ENCODE measurements at regions not wholly inside any gene's neighbourhood (a gene's known extent, or its start where the extent isn't known, plus 50 kb on each side); places are given as distances from the start of the nearest gene placed in this dataset.

DNA sequence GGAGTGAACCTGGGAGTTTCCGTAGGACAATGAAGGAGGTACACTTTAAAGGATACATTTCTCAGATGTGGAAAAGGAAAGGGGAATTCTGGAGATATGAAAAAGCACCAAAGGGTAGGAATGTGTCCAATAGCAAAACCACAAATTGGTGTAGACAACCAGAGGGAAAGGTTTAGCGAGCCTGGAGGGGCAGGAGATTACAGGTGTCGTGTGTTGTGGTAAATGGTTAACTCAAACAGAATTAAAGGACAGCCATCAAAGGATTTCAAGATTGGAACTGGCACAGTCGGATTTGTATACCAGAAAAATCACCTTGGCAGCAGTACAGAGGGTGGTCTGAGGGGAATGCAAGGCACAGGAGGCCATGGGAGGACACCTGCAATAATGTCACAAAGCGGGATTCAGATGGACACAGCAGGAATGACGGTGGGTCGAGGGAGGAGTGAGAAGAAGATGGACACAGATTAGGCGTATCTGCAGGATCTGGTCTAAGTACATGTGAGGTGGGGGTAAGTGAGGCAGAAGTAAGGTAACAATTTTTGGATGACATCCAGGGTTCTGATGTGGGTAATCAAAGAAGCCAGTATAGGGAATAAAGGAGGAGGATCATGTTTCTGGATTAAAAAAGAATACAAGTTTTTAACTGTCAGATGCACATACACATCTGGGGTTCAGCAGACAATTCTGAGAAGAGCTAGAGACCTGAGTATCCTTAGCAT, 361.6 kb downstream of the KLF12 start:
- no peak overlapping the region for H3K27ac ChIP-seq (ENCODE audit: insufficient read depth, low read depth, low read length, poor library complexity, severe bottlenecking)
- no peaks in the 10 kb centered on the region for H3K36me3 ChIP-seq (ENCODE audit: control insufficient read depth, insufficient read depth, low read length)
- WGBS, 2 experiments, result 89% methylated on average over 8 of the region's 8 CpGs
- H3K4me1 ChIP-seq (ENCODE audit: control insufficient read depth, insufficient read depth, low read length), result peaks cover 6% of the 10 kb centered on the region
- no peaks in the 10 kb centered on the region for H3K27me3 ChIP-seq (ENCODE audit: control insufficient read depth, insufficient read depth, low read length, poor library complexity, severe bottlenecking)
- H3K9me3 ChIP-seq (ENCODE audit: control insufficient read depth, low read length), result no peaks in the 10 kb centered on the region
- H3K4me3 ChIP-seq (ENCODE audit: insufficient read depth, low read depth, low read length), result no peak overlapping the region

DNA sequence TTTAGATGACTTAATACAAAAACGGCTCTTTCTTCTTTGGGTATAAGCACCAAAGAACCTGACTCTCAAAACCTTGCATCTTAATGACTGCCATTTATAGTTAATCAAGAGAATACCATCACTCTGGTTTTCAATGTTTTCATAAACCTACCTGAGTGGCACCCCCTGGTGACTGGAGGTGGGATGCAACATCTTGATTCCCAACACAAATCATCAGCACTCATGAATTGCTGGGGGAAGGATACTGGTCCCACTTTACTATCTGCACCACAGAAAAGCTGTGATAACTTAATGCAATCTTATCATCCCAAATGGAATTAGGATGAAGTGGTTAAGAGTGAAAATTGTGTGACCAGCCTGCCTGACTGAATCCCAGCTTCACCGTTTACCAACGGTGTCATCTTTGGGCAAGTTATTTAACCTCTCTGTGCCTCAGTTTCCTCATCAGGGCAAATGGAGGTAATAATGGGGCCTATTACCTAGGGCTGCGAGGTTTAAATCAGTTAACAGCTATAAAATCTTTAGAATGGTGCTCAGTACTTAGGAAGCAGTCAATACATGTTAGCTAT, 366.4 kb downstream of the KLF12 start:
- peak overlapping the region; percentile 79 for H3K27ac ChIP-seq (ENCODE audit: insufficient read depth, low read depth, low read length, poor library complexity, severe bottlenecking)

DNA sequence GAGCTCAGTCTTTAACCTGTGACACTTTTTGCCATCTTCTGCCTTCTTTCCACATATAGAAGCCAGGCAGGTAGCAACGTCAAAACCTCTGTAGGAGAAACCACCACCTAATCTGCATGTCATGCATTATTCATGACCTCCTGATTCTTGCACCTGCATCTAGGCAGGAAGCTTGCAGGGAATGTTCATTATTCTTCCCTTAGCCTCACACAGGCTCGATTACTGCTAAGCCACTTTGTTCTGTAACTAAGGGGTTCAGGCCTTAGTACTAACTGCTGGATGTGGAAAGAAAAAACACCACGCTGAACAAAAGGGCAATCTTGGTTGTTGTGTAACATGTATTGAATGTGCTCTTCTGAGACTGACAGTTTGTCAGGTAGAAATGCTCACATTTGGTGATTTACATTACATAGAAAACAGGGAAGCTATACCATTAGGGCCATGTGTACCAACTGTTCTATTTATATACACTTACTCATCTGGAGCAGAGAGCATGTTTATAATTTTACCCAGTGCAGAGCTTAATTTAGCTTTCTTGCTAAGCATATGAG, 366.9 kb downstream of the KLF12 start:
- Histone ChIP-seq H3K27ac (ENCODE audit: insufficient read depth, low read depth, low read length, poor library complexity, severe bottlenecking) (peak overlapping the region; percentile 79), H3K4me3 (ENCODE audit: insufficient read depth, low read depth, low read length) (no peak overlapping the region), H3K4me1 (ENCODE audit: control insufficient read depth, insufficient read depth, low read length) (peaks cover 22% of the 10 kb centered on the region), H3K27me3 (ENCODE audit: control insufficient read depth, insufficient read depth, low read length, poor library complexity, severe bottlenecking) (no peaks in the 10 kb centered on the region), H3K36me3 (ENCODE audit: control insufficient read depth, insufficient read depth, low read length) (no peaks in the 10 kb centered on the region), H3K9me3 (ENCODE audit: control insufficient read depth, low read length) (no peaks in the 10 kb centered on the region)
- 2 to 7% methylated on average over 3 of the region's 3 CpGs for WGBS, 2 experiments

More for the DNA sequence above, 366.4 kb downstream of the KLF12 start:
- Histone ChIP-seq H3K4me1 (ENCODE audit: control insufficient read depth, insufficient read depth, low read length) (peaks cover 22% of the 10 kb centered on the region), H3K36me3 (ENCODE audit: control insufficient read depth, insufficient read depth, low read length) (no peaks in the 10 kb centered on the region), H3K9me3 (ENCODE audit: control insufficient read depth, low read length) (no peaks in the 10 kb centered on the region), H3K27me3 (ENCODE audit: control insufficient read depth, insufficient read depth, low read length, poor library complexity, severe bottlenecking) (no peaks in the 10 kb centered on the region), H3K4me3 (ENCODE audit: insufficient read depth, low read depth, low read length) (no peak overlapping the region)
- 88 to 90% methylated on average over 4 of the region's 4 CpGs for WGBS, 2 experiments

DNA sequence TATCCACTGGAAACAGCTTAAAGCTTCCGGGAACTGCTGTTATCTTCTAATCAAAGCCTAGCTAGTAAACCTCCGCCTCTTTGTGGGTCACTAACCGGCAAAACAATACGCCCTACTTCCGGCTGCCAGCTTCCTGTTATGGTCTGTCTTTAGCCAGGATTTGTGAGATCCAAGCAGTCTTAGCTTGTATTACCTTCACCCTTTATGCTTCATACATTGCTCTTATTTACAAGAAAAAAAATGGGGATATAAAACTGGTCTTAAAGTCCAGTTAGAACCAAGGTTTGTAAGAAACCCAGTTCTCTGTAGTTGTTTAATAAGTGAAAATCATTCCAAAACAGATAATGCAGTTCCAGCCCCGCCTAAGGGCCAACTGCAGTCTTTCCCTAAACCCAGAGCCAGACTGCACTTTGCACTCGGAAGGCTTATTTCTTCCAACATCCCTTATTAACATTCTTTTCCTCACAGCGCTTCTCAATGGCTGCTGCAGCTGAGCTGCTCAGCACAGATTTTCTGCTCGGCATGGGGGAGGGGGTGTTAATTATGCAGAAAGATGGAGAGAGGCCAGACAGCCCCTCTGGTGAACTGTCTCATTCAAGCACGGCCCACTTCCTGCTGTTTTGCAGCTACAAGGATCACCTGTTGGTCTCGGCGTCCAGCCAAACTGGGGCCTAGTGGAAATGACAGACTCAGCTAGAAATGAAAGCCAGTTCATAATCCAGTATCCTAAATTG, 368.4 kb downstream of the KLF12 start:
- 12 to 13% methylated on average over 12 of the region's 12 CpGs for WGBS, 2 experiments
- Histone ChIP-seq H3K4me3 (ENCODE audit: insufficient read depth, low read depth, low read length) (peak overlapping the region; percentile 1), H3K27me3 (ENCODE audit: control insufficient read depth, insufficient read depth, low read length, poor library complexity, severe bottlenecking) (no peaks in the 10 kb centered on the region), H3K27ac (ENCODE audit: insufficient read depth, low read depth, low read length, poor library complexity, severe bottlenecking) (peak overlapping the region; percentile 75), H3K4me1 (ENCODE audit: control insufficient read depth, insufficient read depth, low read length) (peaks cover 22% of the 10 kb centered on the region), H3K36me3 (ENCODE audit: control insufficient read depth, insufficient read depth, low read length) (no peaks in the 10 kb centered on the region), H3K9me3 (ENCODE audit: control insufficient read depth, low read length) (no peaks in the 10 kb centered on the region)

DNA sequence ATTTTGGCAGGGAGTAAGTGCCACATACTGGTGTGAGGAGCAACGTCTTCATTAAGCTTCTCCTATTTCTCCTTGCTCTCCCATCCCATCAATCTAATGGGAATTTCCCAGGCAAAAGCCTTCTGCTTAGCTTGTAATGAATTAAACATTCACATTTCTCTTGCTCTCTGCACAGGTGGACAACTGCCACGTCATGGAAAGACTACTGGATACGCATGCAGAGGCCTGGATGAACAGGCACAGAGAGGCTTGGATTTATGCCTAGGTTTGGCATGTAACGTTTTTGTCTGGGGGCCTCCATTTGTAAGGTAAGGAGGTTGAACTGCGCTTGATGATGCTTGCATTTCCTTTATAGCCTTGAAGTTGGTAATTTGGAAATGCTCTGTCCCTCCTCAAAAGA, 374.8 kb downstream of the KLF12 start:
- no peaks in the 10 kb centered on the region for H3K9me3 ChIP-seq (ENCODE audit: control insufficient read depth, low read length)
- H3K4me1 ChIP-seq (ENCODE audit: control insufficient read depth, insufficient read depth, low read length), result no peaks in the 10 kb centered on the region
- no peak overlapping the region for H3K27ac ChIP-seq (ENCODE audit: insufficient read depth, low read depth, low read length, poor library complexity, severe bottlenecking)
- H3K36me3 ChIP-seq (ENCODE audit: control insufficient read depth, insufficient read depth, low read length), result no peaks in the 10 kb centered on the region
- no peaks in the 10 kb centered on the region for H3K27me3 ChIP-seq (ENCODE audit: control insufficient read depth, insufficient read depth, low read length, poor library complexity, severe bottlenecking)
- 95 to 97% methylated on average over 5 of the region's 5 CpGs for WGBS, 2 experiments
- no peak overlapping the region for H3K4me3 ChIP-seq (ENCODE audit: insufficient read depth, low read depth, low read length)

DNA sequence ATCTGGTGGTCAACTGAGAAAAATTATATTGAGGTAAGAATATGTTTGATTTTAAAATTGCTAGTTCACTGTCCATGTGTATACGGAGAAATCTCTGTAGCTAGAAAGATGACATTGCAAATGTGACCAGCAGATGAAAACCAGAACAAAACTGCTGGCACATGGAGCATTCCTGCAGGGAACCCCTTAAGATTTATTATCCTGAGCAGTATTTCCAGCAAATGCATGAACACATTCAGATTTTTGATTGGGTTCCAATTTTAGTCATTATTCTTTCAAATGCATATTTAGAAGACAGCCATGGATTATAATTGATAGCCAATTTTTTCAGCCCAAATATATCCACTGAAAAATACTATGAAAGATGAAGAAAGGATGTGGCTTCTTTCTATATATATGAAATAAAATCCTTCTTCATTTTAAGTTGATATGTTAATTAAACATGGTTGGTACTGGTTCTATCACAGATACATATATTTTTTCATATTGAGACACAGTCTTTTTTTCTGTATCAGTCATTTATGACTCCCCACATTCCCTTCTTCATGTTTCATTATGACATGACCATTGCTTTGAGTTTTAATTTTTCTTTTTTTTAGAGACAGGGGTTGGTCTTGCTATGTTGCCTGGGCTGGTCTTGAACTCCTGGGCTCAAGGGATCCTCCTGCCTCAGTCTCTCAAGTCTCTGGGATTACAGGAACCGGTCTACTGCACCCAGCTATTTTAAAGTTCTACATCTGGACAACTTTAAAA, 376.5 kb downstream of the KLF12 start:
- no peaks in the 10 kb centered on the region for H3K4me1 ChIP-seq (ENCODE audit: control insufficient read depth, insufficient read depth, low read length)
- no peaks in the 10 kb centered on the region for H3K9me3 ChIP-seq (ENCODE audit: control insufficient read depth, low read length)
- 94 to 99% methylated on average over 2 of the region's 2 CpGs for WGBS, 2 experiments
- no peak overlapping the region for H3K27ac ChIP-seq (ENCODE audit: insufficient read depth, low read depth, low read length, poor library complexity, severe bottlenecking)
- no peak overlapping the region for H3K4me3 ChIP-seq (ENCODE audit: insufficient read depth, low read depth, low read length)
- H3K36me3 ChIP-seq (ENCODE audit: control insufficient read depth, insufficient read depth, low read length), result no peaks in the 10 kb centered on the region
- no peaks in the 10 kb centered on the region for H3K27me3 ChIP-seq (ENCODE audit: control insufficient read depth, insufficient read depth, low read length, poor library complexity, severe bottlenecking)

DNA sequence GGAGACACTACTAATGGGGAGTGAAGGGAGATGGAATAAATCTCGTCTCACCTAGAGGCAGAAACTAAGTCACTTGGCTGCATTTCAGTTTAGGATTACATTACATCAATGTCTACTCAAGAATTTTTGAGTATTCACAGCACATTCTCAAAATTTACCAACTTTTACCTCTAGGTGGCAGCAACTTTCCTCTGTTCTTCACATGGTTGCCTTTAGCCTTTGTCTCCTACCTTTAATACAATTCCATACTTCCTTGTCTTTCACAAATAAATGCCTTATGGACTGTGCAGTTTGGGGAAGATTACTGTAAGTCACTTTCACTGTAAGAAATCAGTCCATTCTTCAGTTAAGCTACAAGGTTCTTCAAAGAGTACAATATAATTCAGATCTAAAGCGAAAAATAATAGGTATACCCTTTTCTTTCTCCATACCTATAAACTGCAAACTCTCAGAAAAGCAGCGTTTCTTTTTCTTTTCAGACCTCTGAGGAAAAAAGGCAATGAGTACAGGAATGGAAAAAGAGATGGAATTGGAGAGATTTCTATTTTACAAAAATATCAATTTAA, 379.4 kb downstream of the KLF12 start:
- no peaks in the 10 kb centered on the region for H3K36me3 ChIP-seq (ENCODE audit: control insufficient read depth, insufficient read depth, low read length)
- H3K9me3 ChIP-seq (ENCODE audit: control insufficient read depth, low read length), result no peaks in the 10 kb centered on the region
- WGBS, 2 experiments, result 50 to 52% methylated on average over 2 of the region's 3 CpGs
- H3K4me1 ChIP-seq (ENCODE audit: control insufficient read depth, insufficient read depth, low read length), result no peaks in the 10 kb centered on the region
- no peak overlapping the region for H3K27ac ChIP-seq (ENCODE audit: insufficient read depth, low read depth, low read length, poor library complexity, severe bottlenecking)
- no peak overlapping the region for H3K4me3 ChIP-seq (ENCODE audit: insufficient read depth, low read depth, low read length)
- H3K27me3 ChIP-seq (ENCODE audit: control insufficient read depth, insufficient read depth, low read length, poor library complexity, severe bottlenecking), result no peaks in the 10 kb centered on the region

DNA sequence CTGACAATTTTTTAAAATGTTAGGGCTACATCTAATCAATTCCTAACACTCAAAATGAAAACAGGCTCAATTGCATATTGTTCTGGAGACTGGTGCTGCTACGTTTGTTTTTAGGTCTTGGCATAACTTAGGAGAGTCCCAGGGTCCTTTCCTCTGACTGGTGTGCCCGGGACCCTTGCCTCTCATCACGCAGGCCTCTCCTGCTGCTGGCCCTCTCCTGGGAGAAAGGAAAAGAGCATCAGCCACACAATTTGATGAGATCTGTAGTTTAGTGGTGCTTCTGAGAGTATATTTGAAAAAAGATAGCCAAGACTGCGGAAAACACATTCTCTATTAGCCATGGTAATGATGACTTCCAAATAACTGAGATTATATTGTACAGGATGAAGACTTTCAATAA, 380.0 kb downstream of the KLF12 start:
- no peaks in the 10 kb centered on the region for H3K4me1 ChIP-seq (ENCODE audit: control insufficient read depth, insufficient read depth, low read length)
- WGBS, 2 experiments, result 41 to 44% methylated on average over 4 of the region's 4 CpGs
- no peaks in the 10 kb centered on the region for H3K36me3 ChIP-seq (ENCODE audit: control insufficient read depth, insufficient read depth, low read length)
- no peaks in the 10 kb centered on the region for H3K27me3 ChIP-seq (ENCODE audit: control insufficient read depth, insufficient read depth, low read length, poor library complexity, severe bottlenecking)
- H3K4me3 ChIP-seq (ENCODE audit: insufficient read depth, low read depth, low read length), result no peak overlapping the region
- H3K27ac ChIP-seq (ENCODE audit: insufficient read depth, low read depth, low read length, poor library complexity, severe bottlenecking), result no peak overlapping the region
- H3K9me3 ChIP-seq (ENCODE audit: control insufficient read depth, low read length), result no peaks in the 10 kb centered on the region

DNA sequence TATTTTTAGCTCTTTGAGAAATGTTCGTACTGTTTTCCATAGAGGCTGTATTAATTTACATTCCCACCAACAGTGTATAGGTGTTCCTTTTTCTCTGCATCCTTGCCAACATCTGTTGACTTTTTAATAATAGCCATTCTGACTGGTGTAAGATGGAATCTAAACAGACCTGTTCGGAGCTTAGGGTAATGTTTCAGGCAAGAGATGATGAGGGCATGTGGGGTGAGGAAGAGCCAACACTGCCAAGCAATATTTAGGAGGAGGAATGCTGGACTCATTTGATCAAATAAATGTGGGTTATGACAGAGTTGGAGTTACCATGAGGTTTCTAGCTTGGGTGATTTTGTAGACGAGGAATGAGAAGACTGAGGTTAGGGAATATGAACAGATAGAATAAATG, 382.9 kb downstream of the KLF12 start:
- Histone ChIP-seq H3K36me3 (ENCODE audit: control insufficient read depth, insufficient read depth, low read length) (no peaks in the 10 kb centered on the region), H3K9me3 (ENCODE audit: control insufficient read depth, low read length) (no peaks in the 10 kb centered on the region), H3K4me1 (ENCODE audit: control insufficient read depth, insufficient read depth, low read length) (no peaks in the 10 kb centered on the region), H3K27ac (ENCODE audit: insufficient read depth, low read depth, low read length, poor library complexity, severe bottlenecking) (no peak overlapping the region), H3K27me3 (ENCODE audit: control insufficient read depth, insufficient read depth, low read length, poor library complexity, severe bottlenecking) (no peaks in the 10 kb centered on the region), H3K4me3 (ENCODE audit: insufficient read depth, low read depth, low read length) (no peak overlapping the region)
- WGBS, 2 experiments, result 95 to 96% methylated on average over 2 to 3 of the region's 3 CpGs

Measured in ectodermal cell (in vitro differentiated cells).